Neural progenitor cell (in vitro differentiated cells): ENCODE measurements at regions not wholly inside any gene's neighbourhood (a gene's known extent, or its start where the extent isn't known, plus 50 kb on each side); places are given as distances from the start of the nearest gene placed in this dataset.

Experiments used
- DNase-seq: peaks from one replicate; pipeline ENCODE4 v3.0.0-alpha.2; 2016; ENCODE audit warnings: low spot score
- H2AFZ ChIP-seq: fragments of 200-600 bp; sonication (generic); replicated peaks from 2 replicates; pipeline ENCODE4 v1.6.1; 2016; ENCODE audit warnings: antibody characterized with exemption
- H3F3A ChIP-seq: fragments of 200-600 bp; sonication (generic); 2 replicates; pipeline ENCODE4 v1.6.1; 2016; ENCODE audit warnings: antibody characterized with exemption, low read depth
- H3K27ac ChIP-seq: fragments of 200-600 bp; sonication (generic); 2 replicates; pipeline ENCODE4 v1.5.1; 2016; ENCODE audit warnings: mild to moderate bottlenecking
- H3K27me3 ChIP-seq: fragments of 200-600 bp; sonication (generic); 2 replicates; pipeline ENCODE4 v1.6.1; 2016; ENCODE audit warnings: mild to moderate bottlenecking, moderate library complexity
- H3K36me3 ChIP-seq: fragments of 200-600 bp; sonication (generic); 2 replicates; pipeline ENCODE4 v1.5.1; 2016
- H3K4me1 ChIP-seq: fragments of 200-600 bp; sonication (generic); 2 replicates; pipeline ENCODE4 v1.6.1; 2016; ENCODE audit warnings: mixed run types
- H3K4me2 ChIP-seq: fragments of 200-600 bp; sonication (generic); 2 replicates; pipeline ENCODE4 v1.6.1; 2016
- H3K4me3 ChIP-seq: fragments of 200-600 bp; sonication (generic); 2 replicates; pipeline ENCODE4 v1.5.1; 2016
- H3K79me2 ChIP-seq: fragments of 200-600 bp; sonication (generic); 2 replicates; pipeline ENCODE4 v1.6.1; 2016; ENCODE audit warnings: low read depth
- H3K9ac ChIP-seq: fragments of 200-600 bp; sonication (generic); 2 replicates; pipeline ENCODE4 v1.6.1; 2016
- H3K9me3 ChIP-seq: fragments of 200-600 bp; sonication (generic); 2 replicates; pipeline ENCODE4 v1.5.1; 2016; ENCODE audit warnings: low read depth
- H4K20me1 ChIP-seq: fragments of 200-600 bp; sonication (generic); 2 replicates; pipeline ENCODE4 v1.6.1; 2016; ENCODE audit warnings: low read depth
- H3K27ac Mint-ChIP-seq: 3 replicates; pipeline ENCODE4 v1.8.0; 2021; ENCODE audit warnings: mixed read lengths
- H3K27me3 Mint-ChIP-seq: 2 replicates; pipeline ENCODE4 v1.8.0; 2022; ENCODE audit warnings: low read depth, mild to moderate bottlenecking, inconsistent platforms, moderate library complexity, mixed read lengths; ENCODE audit not compliant: insufficient read depth
- H3K36me3 Mint-ChIP-seq: 3 replicates; pipeline ENCODE4 v1.8.0; 2021; ENCODE audit warnings: mixed read lengths
- H3K4me1 Mint-ChIP-seq: 3 replicates; pipeline ENCODE4 v1.8.0; 2021; ENCODE audit warnings: mixed read lengths
- H3K4me3 Mint-ChIP-seq: 3 replicates; pipeline ENCODE4 v1.8.0; 2021; ENCODE audit warnings: mild to moderate bottlenecking, moderate library complexity, mixed read lengths
- H3K9me3 Mint-ChIP-seq: 3 replicates; pipeline ENCODE4 v1.8.0; 2020; ENCODE audit warnings: mixed read lengths
- EZH2 ChIP-seq: fragments of 200-600 bp; sonication (generic); IDR thresholded peaks from 2 replicates; pipeline ENCODE4 v1.6.1; 2017; ENCODE audit warnings: antibody characterized with exemption, mild to moderate bottlenecking, moderate library complexity
- EZH2phosphoT487 ChIP-seq: fragments of 200-600 bp; sonication (generic); IDR thresholded peaks from 2 replicates; pipeline ENCODE4 v1.6.1; 2017; ENCODE audit warnings: antibody characterized with exemption
- TF ChIP-seq, protein P1 (sequence below): fragments of 200-600 bp; sonication (generic); IDR thresholded peaks from 2 replicates; pipeline ENCODE4 v1.5.1; 2017; ENCODE audit warnings: antibody characterized with exemption, mild to moderate bottlenecking

DNA sequence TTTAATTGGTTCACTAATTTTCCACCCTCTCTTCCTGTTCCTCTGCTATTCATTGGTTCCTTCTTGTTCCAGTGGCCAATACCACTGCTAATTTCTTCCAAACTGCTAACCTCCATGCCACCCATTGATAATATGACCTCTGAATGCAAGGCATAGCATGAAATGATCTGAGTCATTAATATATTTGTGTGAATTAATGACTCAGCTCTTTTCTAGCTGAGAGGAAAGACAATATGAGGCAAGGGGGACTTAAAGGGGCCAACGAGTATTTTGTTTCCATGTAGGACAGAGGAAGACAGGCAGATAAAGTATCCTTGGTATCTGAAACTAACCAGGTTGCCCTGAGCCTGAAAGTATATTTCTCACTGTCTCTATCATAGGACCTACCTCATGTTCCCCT lies 154.3 kb upstream of the BRINP1 start:
- DNase-seq, result no peak
- H3K36me3 Mint-ChIP-seq, result no peaks in the 10 kb centered on the region
- no peak for TF ChIP-seq EZH2phosphoT487
- no peaks in the 10 kb centered on the region for H3K36me3 ChIP-seq
- no peaks in the 10 kb centered on the region for H3K27me3 ChIP-seq
- H3F3A ChIP-seq, result no peaks in the 10 kb centered on the region
- peaks cover 2% of the 10 kb centered on the region for H3K9me3 Mint-ChIP-seq
- H3K9me3 ChIP-seq, result no peaks in the 10 kb centered on the region
- no peak overlapping the region for H3K27ac ChIP-seq
- H2AFZ ChIP-seq, result no peak overlapping the region
- no peak overlapping the region for H3K4me2 ChIP-seq
- H4K20me1 ChIP-seq, result no peaks in the 10 kb centered on the region
- H3K4me3 Mint-ChIP-seq, result no peak overlapping the region
- no peaks in the 10 kb centered on the region for H3K4me1 Mint-ChIP-seq
- H3K4me3 ChIP-seq, result no peak overlapping the region
- no peaks in the 10 kb centered on the region for H3K4me1 ChIP-seq
- no peak overlapping the region for H3K27ac Mint-ChIP-seq
- H3K9ac ChIP-seq, result no peak overlapping the region
- no peaks in the 10 kb centered on the region for H3K27me3 Mint-ChIP-seq
- no peaks in the 10 kb centered on the region for H3K79me2 ChIP-seq

DNA sequence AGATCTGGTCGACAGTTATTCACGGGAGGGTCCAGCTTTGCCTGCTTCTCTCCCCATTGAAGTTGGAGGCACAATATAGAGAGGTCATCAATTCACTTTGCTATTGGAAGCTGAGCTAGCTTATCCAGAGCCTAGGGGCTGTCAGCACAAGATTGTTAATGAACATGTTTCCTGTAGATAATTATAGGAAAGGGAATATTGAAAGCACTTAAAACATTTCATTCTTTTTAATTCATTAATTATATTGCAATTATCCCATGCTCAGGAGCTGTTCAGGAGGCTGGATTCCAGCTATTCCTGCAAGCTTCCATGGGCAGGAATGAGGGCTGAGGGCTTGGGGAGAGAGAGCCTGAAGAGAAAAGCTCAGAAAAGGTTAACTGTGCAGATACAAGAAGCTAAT lies 153.1 kb upstream of the BRINP1 start:
- Histone ChIP-seq H3F3A (no peaks in the 10 kb centered on the region), H3K9me3 (no peaks in the 10 kb centered on the region), H2AFZ (no peak overlapping the region), H3K4me2 (no peak overlapping the region), H3K27me3 (no peaks in the 10 kb centered on the region), H3K27ac (no peak overlapping the region), H3K4me3 (no peak overlapping the region), H4K20me1 (no peaks in the 10 kb centered on the region), H3K36me3 (no peaks in the 10 kb centered on the region), H3K4me1 (no peaks in the 10 kb centered on the region), H3K79me2 (no peaks in the 10 kb centered on the region), H3K9ac (no peak overlapping the region)
- H3K36me3 Mint-ChIP-seq, result no peaks in the 10 kb centered on the region
- TF ChIP-seq, protein P1, sequence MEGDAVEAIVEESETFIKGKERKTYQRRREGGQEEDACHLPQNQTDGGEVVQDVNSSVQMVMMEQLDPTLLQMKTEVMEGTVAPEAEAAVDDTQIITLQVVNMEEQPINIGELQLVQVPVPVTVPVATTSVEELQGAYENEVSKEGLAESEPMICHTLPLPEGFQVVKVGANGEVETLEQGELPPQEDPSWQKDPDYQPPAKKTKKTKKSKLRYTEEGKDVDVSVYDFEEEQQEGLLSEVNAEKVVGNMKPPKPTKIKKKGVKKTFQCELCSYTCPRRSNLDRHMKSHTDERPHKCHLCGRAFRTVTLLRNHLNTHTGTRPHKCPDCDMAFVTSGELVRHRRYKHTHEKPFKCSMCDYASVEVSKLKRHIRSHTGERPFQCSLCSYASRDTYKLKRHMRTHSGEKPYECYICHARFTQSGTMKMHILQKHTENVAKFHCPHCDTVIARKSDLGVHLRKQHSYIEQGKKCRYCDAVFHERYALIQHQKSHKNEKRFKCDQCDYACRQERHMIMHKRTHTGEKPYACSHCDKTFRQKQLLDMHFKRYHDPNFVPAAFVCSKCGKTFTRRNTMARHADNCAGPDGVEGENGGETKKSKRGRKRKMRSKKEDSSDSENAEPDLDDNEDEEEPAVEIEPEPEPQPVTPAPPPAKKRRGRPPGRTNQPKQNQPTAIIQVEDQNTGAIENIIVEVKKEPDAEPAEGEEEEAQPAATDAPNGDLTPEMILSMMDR, result no peak
- TF ChIP-seq EZH2phosphoT487, result no peak
- no peak for TF ChIP-seq EZH2
- no peak overlapping the region for H3K27ac Mint-ChIP-seq
- no peak for DNase-seq
- H3K4me1 Mint-ChIP-seq, result no peaks in the 10 kb centered on the region
- H3K4me3 Mint-ChIP-seq, result no peak overlapping the region
- H3K27me3 Mint-ChIP-seq, result no peaks in the 10 kb centered on the region
- peaks cover 2% of the 10 kb centered on the region for H3K9me3 Mint-ChIP-seq

DNA sequence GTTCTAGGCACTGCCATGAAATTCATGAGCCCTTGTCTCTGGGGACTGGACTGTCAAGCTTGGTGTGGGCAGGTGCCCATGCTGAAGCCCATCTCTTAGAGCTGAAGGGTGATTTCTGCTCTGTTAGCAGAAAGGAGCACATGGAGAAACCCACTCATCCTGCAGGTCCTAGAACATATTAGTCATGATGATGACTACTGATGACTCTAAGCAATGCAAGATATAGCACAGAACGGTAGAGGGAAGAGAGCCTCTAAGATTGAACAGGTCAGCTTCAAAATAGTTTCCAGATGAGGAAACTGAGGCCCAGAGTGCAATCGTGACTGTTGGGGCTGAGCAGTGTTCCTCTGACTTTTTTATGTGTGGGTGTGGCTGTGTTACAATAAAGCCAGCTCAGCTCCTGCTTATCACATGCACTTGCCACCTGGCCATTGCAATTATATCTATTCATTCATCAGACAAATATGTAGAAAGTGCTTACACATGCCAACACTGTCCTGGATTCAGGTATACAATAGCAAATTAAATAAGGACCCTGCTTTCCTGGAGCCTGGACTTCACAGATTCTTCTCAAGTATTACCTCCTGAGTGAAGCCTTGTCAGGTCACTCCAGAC lies 140.2 kb upstream of the BRINP1 start:
- no peaks in the 10 kb centered on the region for H3K27me3 Mint-ChIP-seq

DNA sequence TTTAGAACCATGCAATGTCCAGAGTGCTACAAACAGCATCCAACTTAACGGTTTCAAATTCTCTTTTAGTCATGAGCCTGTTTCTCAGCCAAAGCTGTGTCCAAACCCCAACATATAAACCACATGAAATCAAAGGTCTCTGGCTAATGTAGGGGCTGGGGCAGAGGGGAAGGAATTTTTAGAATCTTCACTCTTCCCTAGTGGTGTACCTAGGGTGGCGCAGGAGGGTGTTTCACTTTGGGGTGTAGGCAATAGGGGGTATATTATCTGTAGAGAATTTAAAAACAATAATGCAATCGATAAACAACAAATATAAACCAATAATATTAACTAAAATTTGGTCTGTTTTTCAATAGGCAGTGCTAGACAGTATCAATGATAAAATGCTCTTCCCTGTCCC lies 132.1 kb upstream of the BRINP1 start:
- H3K4me3 Mint-ChIP-seq, result no peak overlapping the region
- Histone ChIP-seq H4K20me1 (no peaks in the 10 kb centered on the region), H3K4me2 (no peak overlapping the region), H3K36me3 (no peaks in the 10 kb centered on the region), H3F3A (no peaks in the 10 kb centered on the region), H2AFZ (no peak overlapping the region), H3K4me3 (no peak overlapping the region), H3K4me1 (no peaks in the 10 kb centered on the region), H3K9ac (no peak overlapping the region), H3K79me2 (no peaks in the 10 kb centered on the region), H3K9me3 (no peaks in the 10 kb centered on the region), H3K27me3 (no peaks in the 10 kb centered on the region), H3K27ac (no peak overlapping the region)
- H3K27me3 Mint-ChIP-seq, result no peaks in the 10 kb centered on the region
- no peak overlapping the region for H3K27ac Mint-ChIP-seq
- no peak for DNase-seq
- H3K9me3 Mint-ChIP-seq, result no peaks in the 10 kb centered on the region
- H3K36me3 Mint-ChIP-seq, result no peaks in the 10 kb centered on the region
- TF ChIP-seq EZH2 (no peak), EZH2phosphoT487 (no peak)
- TF ChIP-seq, protein P1, result no peak
- H3K4me1 Mint-ChIP-seq, result no peaks in the 10 kb centered on the region

More for the DNA sequence above, 140.2 kb upstream of the BRINP1 start:
- Mint-ChIP-seq H3K4me1 (no peaks in the 10 kb centered on the region), H3K9me3 (no peaks in the 10 kb centered on the region), H3K27ac (no peak overlapping the region), H3K36me3 (no peaks in the 10 kb centered on the region), H3K4me3 (no peak overlapping the region)
- Histone ChIP-seq H3K27ac (no peak overlapping the region), H3K9me3 (no peaks in the 10 kb centered on the region), H3F3A (no peaks in the 10 kb centered on the region), H2AFZ (no peak overlapping the region), H3K36me3 (no peaks in the 10 kb centered on the region), H3K79me2 (no peaks in the 10 kb centered on the region), H4K20me1 (no peaks in the 10 kb centered on the region), H3K4me1 (no peaks in the 10 kb centered on the region), H3K4me3 (no peak overlapping the region), H3K9ac (no peak overlapping the region), H3K4me2 (no peak overlapping the region), H3K27me3 (no peaks in the 10 kb centered on the region)
- no peak for DNase-seq
- TF ChIP-seq, protein P1, result no peak
- no peak for TF ChIP-seq EZH2phosphoT487
- TF ChIP-seq EZH2, result no peak
